C1 segment of cervical spinal cord (tissue), 14 donors: ENCODE measurements at regions not wholly inside any gene's neighbourhood (a gene's known extent, or its start where the extent isn't known, plus 50 kb on each side); places are given as distances from the start of the nearest gene placed in this dataset.

Source experiments
- DNase-seq, 14 donors: peaks; one replicate each; lab custom pipeline; 2025; lab: John Stamatoyannopoulos, UW

GRCh38 chr10:59595593-59595992 is 114.1 kb downstream of the SLC16A9 start:
- DNase-seq: no peak

- no peak for DNase-seq
These were observed 115.9 kb downstream of the SLC16A9 start for GRCh38 chr10:59593768-59594167.

- no peak for DNase-seq
These were observed 119.9 kb downstream of the SLC16A9 start for GRCh38 chr10:59589796-59590195.

- no peak for DNase-seq
These were observed 120.9 kb downstream of the SLC16A9 start for GRCh38 chr10:59588791-59589190.

GRCh38 chr10:59587756-59588140 is 121.9 kb downstream of the SLC16A9 start:
- DNase-seq: no peak

GRCh38 chr10:59587083-59587755 is 122.4 kb downstream of the SLC16A9 start:
- no peak for DNase-seq

GRCh38 chr10:59586407-59586891 is 123.2 kb downstream of the SLC16A9 start:
- peak in 1 of 14 donors; percentile 16 for DNase-seq

GRCh38 chr10:59585046-59585700 is 124.5 kb downstream of the SLC16A9 start:
- peak in 4 of 14 donors; percentile 14 to 47 (median 27) for DNase-seq

GRCh38 chr10:59582780-59583179 is 126.9 kb downstream of the SLC16A9 start:
- no peak for DNase-seq

GRCh38 chr10:59582058-59582457 is 127.6 kb downstream of the SLC16A9 start:
- no peak for DNase-seq

GRCh38 chr10:59580026-59580863 is 129.4 kb downstream of the SLC16A9 start:
- DNase-seq: peak in 1 of 14 donors; percentile 15

GRCh38 chr10:59578741-59579140 is 130.9 kb downstream of the SLC16A9 start:
- no peak for DNase-seq

- DNase-seq: no peak
These were observed 131.7 kb downstream of the SLC16A9 start for GRCh38 chr10:59577984-59578383.

GRCh38 chr10:59575269-59575668 is 134.4 kb downstream of the SLC16A9 start:
- no peak for DNase-seq

GRCh38 chr10:59563531-59563930 is 146.1 kb downstream of the SLC16A9 start:
- DNase-seq: no peak

GRCh38 chr10:59562126-59562525 is 147.5 kb downstream of the SLC16A9 start:
- DNase-seq: no peak

GRCh38 chr10:59561477-59562121 is 148.1 kb downstream of the SLC16A9 start:
- no peak for DNase-seq

GRCh38 chr10:59560990-59561389 is 148.7 kb downstream of the SLC16A9 start:
- DNase-seq: no peak

GRCh38 chr10:59560161-59560560 is 149.5 kb downstream of the SLC16A9 start:
- DNase-seq: no peak

GRCh38 chr10:59558066-59558465 is 151.6 kb downstream of the SLC16A9 start:
- no peak for DNase-seq

- DNase-seq: no peak
These were observed 152.0 kb downstream of the SLC16A9 start for GRCh38 chr10:59557642-59558041.

GRCh38 chr10:59557052-59557451 is 152.6 kb downstream of the SLC16A9 start:
- DNase-seq: no peak
